Suppressor macrophage treated with lipopolysaccharide for 4 hours (primary cell): ENCODE measurements at regions not wholly inside any gene's neighbourhood (a gene's known extent, or its start where the extent isn't known, plus 50 kb on each side); places are given as distances from the start of the nearest gene placed in this dataset.
"Not testable (repeated sequence)": the region's sequence is repeated elsewhere in the genome, so short reads cannot be mapped to it uniquely, and the experiment has no call there.

Experiments
- DNase-seq: peaks from one replicate; pipeline ENCODE4 v3.0.0-alpha.2; 2020

GRCh38 chr2:64252251-64252978 lies 108.2 kb upstream of the PELI1 start:
- not testable (repeated sequence) for DNase-seq

GRCh38 chr2:64253421-64253820 lies 109.2 kb upstream of the PELI1 start:
- DNase-seq, result not testable (repeated sequence)

- DNase-seq, result peak; percentile 34
Measured at GRCh38 chr2:64258566-64258965, 114.3 kb upstream of the PELI1 start.

DNA sequence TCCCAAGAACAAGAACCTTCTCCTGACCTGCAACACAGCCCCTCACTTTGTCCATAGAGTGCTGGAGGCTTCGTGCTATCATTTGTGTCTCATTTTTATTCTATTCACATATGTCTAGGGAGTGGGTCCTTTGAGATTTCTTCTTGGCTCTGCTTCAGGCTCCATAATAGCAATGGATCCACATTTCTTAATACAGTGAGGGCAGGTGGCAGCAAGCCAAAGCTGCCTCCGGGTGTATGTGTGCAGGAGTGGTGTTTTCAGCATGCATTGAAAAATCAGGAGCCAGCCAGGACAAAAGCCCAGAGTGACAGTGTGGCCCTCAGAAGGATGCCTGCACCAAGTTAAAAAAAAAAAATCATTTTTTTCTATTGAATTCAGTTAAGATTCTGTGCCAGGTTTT lies 115.1 kb upstream of the PELI1 start:
- DNase-seq, result no peak

DNA sequence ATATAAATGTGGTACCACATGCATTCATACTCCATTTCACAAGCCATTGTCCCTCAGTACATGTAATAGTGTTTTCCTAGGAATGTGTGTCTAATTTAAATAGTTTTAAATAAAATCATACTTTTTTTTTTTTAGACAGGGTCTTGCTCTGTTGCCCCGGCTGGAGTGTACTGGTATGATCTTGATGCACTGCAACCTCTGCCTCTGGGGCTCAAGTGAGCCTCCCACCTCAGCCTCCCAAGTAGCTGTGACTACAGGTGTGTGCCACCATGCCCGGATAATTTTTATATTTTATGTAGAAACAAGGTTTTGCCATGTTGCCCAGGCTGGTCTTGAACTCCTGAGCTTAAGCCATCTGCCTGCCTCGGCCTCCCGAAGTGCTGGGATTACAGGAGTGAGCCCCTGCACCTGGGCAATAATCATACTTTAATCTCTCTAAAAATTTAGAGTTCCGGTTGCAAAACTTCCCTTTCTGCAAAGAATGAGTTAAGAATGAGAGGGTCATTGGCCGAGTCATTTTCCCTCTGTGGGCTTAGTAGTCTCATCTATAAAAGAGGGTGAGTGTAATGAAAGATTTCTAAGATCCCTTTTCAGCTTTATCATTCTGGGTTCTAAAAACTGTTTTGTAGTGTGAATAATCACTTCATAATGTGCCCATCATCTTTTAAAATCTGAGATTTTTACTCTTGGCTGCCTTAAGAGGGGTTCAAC lies 116.0 kb upstream of the PELI1 start:
- DNase-seq, result peak; percentile 27

GRCh38 chr2:64260817-64261216 lies 116.6 kb upstream of the PELI1 start:
- DNase-seq, result peak; percentile 90

GRCh38 chr2:64262071-64262470 lies 117.9 kb upstream of the PELI1 start:
- DNase-seq, result no peak

DNA sequence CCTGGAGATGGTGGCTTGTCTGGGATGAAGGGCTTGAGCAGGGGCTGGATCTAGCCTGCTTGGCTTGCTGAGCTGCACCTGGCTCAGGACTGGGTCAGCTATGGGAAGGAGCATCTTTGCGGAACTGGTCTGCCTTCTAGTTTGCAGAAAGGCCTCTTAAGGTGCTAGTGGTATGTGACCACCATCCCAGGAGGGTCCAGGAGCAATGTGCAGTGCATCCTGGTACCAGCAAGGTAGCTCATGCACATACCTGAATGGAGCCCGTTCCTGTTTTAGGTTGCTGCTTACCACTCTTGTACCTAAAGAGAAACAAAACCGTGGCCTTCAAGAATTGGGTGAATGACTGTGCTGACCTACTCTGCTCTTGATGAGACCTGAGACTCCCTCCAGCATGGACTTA lies 118.6 kb upstream of the PELI1 start:
- DNase-seq, result no peak

DNA sequence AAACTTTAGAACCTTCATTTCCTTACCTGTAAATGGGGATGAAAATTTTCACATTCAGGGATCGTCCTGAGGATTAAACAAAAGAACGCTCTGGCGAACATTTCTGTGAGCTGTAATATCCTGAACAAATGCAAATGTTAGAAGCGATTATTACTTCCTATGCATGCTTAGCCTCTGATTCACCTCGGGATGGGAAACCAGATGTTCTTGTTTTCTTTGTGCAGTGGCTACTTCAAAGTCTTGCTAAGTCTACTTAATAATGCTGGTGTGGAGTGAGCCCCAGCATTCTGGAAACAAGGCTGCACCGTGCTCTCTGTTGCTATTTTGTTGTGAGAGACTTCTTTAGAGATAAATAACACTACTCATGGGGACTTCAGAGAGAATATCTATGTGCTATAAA lies 119.1 kb upstream of the PELI1 start:
- no peak for DNase-seq

DNA sequence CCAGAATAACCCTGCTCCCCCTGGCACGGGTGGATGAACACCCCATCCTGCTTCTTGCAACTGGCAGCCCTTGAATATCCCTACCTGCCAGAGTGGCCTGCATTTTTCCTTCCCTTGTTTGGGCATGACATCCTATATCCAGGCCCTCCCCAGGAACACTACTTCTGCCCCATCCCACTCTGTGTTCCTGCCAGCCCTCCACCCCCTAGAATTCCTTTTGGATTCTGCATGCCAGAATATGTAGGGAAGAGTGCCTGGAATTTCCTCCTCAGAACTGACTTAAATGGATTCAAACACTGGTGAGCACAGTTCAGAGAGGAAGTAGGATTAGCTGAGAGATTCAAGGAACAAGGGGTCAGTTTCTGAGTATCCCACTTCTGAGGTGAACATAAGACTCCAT lies 123.5 kb upstream of the PELI1 start:
- DNase-seq, result no peak

DNA sequence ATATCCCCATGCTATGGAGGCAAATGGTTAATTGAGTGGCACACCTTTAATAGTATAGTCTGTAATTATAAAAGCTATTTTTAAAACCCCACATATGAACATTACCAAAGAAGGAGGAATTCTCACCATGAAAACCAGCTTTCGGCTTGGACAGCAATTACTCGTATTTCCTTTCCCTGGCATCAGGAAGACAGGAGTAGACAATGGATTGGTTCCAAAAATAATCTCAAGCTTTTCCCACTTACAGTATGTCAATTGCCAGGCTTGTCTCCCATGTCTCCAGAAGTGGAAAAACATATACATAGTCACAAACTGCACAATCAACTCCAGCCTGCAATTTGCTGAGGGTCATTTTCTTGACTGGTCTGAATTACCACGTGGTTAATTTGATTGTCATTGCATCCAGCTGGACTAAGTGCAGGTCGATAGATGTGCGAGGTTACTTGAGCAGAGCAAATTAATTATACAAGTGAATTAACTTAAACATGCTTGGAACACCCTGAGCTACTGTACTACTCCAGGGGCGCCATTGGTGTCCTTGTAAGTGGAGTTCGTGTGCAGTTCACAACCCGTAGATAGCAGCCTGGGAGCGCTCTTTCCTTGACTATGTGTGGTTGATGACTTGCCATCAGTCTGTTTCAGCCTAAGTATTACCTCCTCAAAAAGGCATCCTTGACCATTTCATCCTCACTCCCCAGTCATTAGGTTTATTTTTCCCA lies 124.3 kb upstream of the PELI1 start:
- DNase-seq, result no peak

DNA sequence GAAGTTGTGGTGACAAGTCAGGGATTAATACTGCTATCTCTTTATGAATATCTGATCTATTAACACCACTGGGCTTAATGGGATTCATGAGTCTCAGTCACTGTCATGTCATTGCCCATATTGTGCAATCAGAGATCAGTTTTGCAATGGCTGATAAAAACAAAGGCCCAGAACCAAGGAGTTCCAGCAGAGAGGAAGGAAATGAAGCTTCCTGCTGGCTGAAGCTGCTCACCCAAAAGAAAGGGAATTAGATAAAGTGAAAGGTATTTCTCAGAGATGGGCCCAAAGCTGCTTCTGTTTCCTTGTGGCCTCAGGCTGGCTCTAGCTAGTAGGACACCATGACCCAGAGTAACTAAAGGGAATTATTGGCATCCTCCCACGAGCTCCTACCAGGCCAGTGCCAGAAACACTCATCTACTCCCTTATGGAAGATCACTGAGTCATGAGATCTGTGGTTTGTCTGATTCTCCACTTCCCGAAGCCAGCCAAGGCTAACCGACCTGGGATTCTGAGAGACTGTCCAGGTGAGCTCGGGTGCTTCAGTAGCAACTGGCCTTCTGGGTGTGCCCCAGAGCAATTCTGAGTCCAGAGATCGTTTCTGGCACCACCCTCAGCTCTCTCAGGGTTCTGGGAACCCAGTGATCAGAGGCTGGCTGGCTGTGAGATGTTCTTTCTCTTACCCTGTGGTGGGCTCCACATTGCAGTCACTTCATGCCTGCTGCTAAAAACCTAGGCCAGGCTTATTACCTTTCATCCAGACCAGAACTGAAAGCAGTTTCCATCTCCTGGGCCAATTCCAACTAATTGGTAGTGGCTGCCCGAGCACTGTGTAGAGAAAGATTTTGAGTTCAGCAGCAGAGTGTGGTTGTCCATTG lies 129.5 kb upstream of the PELI1 start:
- peak; percentile 92 for DNase-seq

DNA sequence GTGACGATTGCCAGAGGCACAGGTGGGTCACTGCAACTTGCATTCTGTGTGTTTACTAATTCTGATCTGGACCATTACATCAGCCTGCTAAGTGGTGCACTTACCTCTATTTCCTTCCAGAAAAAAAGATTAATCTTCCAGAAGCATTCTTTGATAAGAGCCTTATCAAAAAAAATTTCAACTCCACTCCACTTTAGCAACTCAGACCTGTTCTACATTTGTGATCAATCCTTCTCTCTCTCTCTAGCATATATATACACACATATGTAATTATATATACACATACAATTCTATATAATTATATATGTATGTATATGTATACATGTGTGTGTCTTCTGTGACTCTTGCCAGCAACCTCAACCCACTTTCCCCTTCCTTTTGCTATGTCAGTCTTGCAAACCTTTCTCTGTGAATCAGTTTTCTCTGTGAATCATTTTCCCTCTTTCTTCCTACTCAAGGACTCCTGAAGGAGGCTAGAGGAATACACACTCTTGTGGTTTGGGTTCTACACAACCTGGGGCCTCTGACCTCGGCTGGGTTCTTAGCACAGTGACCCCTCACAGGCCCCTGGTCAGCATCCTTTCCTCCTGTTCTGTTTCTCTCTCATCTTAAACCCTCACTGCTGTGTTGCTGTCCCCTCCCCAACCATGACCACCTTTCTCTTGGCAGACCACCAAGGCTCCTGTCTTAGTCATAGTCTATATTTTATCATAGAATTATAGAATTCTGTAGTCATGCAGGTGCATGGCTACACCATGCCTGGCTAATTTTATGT lies 130.4 kb upstream of the PELI1 start:
- no peak for DNase-seq

DNA sequence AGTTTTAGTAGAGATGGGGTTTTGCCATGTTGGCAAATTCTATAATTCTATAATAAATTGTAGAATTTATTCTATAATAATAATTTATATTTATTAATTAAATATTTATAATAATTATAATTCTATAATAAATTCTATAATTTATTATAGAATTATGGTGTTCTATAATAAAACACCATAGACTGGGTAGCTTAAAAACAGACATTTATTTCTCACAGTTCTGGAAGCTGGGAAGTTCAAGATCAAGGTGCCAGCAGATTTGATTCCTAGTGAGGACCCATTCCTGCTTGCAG lies 130.9 kb upstream of the PELI1 start:
- DNase-seq, result no peak

- no peak for DNase-seq
Measured at GRCh38 chr2:64276417-64277095, 132.3 kb upstream of the PELI1 start.

DNA sequence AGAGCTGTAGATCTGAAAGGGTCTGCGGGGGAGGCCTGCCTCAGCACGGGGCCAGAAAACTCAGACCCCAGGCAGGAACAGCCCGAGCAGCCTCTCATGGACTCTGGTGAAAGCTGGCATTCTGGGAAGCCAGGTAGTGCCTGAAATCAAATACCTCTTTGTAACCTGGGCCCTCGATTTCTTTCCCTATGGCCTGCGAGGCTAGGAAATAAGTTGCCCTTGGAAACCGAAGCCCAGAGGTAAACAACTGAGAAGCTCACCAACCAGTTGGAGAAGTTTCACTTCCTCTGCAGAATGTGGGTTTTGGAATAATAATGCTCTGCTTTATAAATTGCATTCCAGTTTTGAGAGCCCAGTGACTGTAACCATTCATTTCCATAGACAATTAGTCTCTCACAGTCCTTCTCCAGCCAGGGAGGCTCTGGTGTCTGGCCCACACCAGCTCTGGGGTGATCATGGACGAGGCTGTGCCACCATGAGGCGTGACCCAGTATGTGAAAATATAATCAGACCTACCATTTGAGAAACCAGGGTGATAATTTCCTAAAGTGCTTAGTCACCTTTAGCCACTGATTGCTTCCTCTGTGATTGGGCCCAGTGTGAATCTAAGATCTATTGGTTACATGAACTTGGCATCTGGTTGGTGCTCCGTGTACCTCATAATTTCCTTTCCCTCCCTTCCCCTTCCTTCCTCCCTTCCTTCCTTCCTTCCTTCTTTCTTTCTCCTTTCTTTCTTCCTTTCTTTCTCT lies 133.1 kb upstream of the PELI1 start:
- DNase-seq, result peak; percentile 79

GRCh38 chr2:64280812-64281211 lies 136.6 kb upstream of the PELI1 start:
- DNase-seq, result not testable (repeated sequence)

GRCh38 chr2:64283006-64283570 lies 138.9 kb upstream of the PELI1 start:
- peak; percentile 41 for DNase-seq

- peak; percentile 43 for DNase-seq
Measured at GRCh38 chr2:64283641-64284361, 139.6 kb upstream of the PELI1 start.

GRCh38 chr2:64284751-64285150 lies 140.5 kb upstream of the PELI1 start:
- DNase-seq, result no peak
